ENCODE measurements at regions not wholly inside any gene's neighbourhood (a gene's known extent, or its start where the extent isn't known, plus 50 kb on each side); places are given as distances from the start of the nearest gene placed in this dataset.

GRCh38 chr14:85334316-85334715 lies 195.6 kb upstream of the FLRT2 start:
- H3K27ac ChIP-seq, result no peak overlapping the region
- TF ChIP-seq ZFX (IDR thresholded peaks at IDR 0.05; ENCODE audit: borderline replicate concordance), result no peak
- TF ChIP-seq, protein P1, sequence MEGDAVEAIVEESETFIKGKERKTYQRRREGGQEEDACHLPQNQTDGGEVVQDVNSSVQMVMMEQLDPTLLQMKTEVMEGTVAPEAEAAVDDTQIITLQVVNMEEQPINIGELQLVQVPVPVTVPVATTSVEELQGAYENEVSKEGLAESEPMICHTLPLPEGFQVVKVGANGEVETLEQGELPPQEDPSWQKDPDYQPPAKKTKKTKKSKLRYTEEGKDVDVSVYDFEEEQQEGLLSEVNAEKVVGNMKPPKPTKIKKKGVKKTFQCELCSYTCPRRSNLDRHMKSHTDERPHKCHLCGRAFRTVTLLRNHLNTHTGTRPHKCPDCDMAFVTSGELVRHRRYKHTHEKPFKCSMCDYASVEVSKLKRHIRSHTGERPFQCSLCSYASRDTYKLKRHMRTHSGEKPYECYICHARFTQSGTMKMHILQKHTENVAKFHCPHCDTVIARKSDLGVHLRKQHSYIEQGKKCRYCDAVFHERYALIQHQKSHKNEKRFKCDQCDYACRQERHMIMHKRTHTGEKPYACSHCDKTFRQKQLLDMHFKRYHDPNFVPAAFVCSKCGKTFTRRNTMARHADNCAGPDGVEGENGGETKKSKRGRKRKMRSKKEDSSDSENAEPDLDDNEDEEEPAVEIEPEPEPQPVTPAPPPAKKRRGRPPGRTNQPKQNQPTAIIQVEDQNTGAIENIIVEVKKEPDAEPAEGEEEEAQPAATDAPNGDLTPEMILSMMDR (IDR thresholded peaks at IDR 0.05), result no peak

GRCh38 chr14:85336257-85336656 lies 193.7 kb upstream of the FLRT2 start:
- no peak overlapping the region for H3K27ac ChIP-seq

GRCh38 chr14:85336817-85337216 lies 193.1 kb upstream of the FLRT2 start:
- TF ChIP-seq, protein P1 (IDR thresholded peaks at IDR 0.05), result no peak
- no peak for TF ChIP-seq ZFX (IDR thresholded peaks at IDR 0.05; ENCODE audit: borderline replicate concordance)
- no peak overlapping the region for H3K27ac ChIP-seq

More at GRCh38 chr14:85336257-85336656, 193.7 kb upstream of the FLRT2 start:
- TF ChIP-seq, protein P1 (IDR thresholded peaks at IDR 0.05), result no peak
- TF ChIP-seq ZFX (IDR thresholded peaks at IDR 0.05; ENCODE audit: borderline replicate concordance), result no peak

- TF ChIP-seq, protein P1 (IDR thresholded peaks at IDR 0.05), result no peak
- TF ChIP-seq ZFX (IDR thresholded peaks at IDR 0.05; ENCODE audit: borderline replicate concordance), result no peak
- no peak overlapping the region for H3K27ac ChIP-seq
Measured at GRCh38 chr14:85338895-85339294, 191.0 kb upstream of the FLRT2 start.

DNA sequence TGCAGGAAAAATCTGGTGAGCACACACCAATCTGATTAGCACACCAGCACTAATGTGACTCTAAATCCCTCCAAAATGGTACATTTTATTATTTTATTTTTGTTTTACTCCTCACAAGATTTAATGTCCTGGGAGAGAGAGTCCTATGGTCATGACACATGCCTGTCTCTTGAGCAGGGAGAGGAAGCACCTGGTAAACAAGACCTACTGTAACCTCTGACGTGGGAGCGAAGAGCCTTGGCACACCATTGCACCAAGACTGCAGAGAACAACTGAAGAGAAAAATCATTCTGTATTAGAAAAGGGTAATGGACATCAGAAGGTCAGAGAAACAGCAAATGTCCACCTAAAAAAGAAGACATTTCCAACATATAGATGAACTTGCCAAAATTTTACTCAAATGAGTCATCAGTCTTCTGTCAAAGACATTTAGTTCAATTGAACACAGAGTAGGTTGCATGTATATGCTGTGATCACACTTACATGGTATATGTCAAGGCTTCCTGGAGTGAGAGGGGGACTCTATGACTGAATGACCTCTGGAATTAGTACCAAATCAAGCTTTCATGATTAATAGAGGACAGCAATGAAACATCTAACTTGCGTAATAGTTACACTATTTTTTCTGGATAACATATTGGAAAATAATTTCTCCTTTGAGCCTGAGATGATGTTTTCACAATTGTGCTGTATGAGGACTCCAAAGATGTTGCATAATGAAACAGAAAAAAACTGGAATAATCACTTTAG lies 186.9 kb upstream of the FLRT2 start:
- TF ChIP-seq ZFX (IDR thresholded peaks at IDR 0.05; ENCODE audit: borderline replicate concordance), result no peak
- TF ChIP-seq, protein P1 (IDR thresholded peaks at IDR 0.05), result no peak
- no peak overlapping the region for H3K27ac ChIP-seq

GRCh38 chr14:85344171-85344570 lies 185.8 kb upstream of the FLRT2 start:
- TF ChIP-seq, protein P1 (IDR thresholded peaks at IDR 0.05), result no peak
- no peak for TF ChIP-seq ZFX (IDR thresholded peaks at IDR 0.05; ENCODE audit: borderline replicate concordance)
- H3K27ac ChIP-seq, result no peak overlapping the region

GRCh38 chr14:85344847-85345570 lies 184.9 kb upstream of the FLRT2 start:
- no peak for TF ChIP-seq ZFX (IDR thresholded peaks at IDR 0.05; ENCODE audit: borderline replicate concordance)
- TF ChIP-seq, protein P1 (IDR thresholded peaks at IDR 0.05), result no peak
- no peak overlapping the region for H3K27ac ChIP-seq

Measured in 22Rv1 (cell line).